B cell (primary cell): ENCODE measurements at regions not wholly inside any gene's neighbourhood (a gene's known extent, or its start where the extent isn't known, plus 50 kb on each side); places are given as distances from the start of the nearest gene placed in this dataset.

Experiments used
- ATAC-seq: fragments of 200-7000 bp; cut with Tn5 transposase; one replicate; pipeline ENCODE4 v1.10.0; 2021; ENCODE audit warnings: low read depth, mild to moderate bottlenecking, moderate number of reproducible peaks, moderate library complexity
- CTCF ChIA-PET: fragments of 350-600 bp; sonication (Branson Sonifier 250); formaldehyde crosslinking; loops from one replicate; lab custom pipeline; 2021; ENCODE audit warnings: antibody characterized with exemption, inconsistent platforms; lab: Charles Lee
- POLR2A ChIA-PET: fragments of 350-600 bp; sonication (Branson Sonifier 250); formaldehyde crosslinking; loops from one replicate; lab custom pipeline; 2021; ENCODE audit warnings: antibody characterized with exemption; lab: Charles Lee
- DNase-seq: peaks from one replicate; pipeline ENCODE4 v3.0.0; 2013
- H2AFZ ChIP-seq: 2 replicates; pipeline ENCODE4 v1.6.1; 2012; ENCODE audit warnings: mild to moderate bottlenecking, low read depth, low read length; ENCODE audit not compliant: insufficient read depth, poor library complexity, severe bottlenecking
- H3K27ac ChIP-seq, 2 donors: 1 replicate in 1 of 2; 2 replicates in 1 of 2; pipeline ENCODE4 v1.5.1; 2012 to 2013; ENCODE audit warnings: low read length in 2 of 2, mild to moderate bottlenecking in 2 of 2, moderate library complexity in 1 of 2
- H3K27me3 ChIP-seq, 4 experiments: fragments of 200-600 bp in 1 of 4; sonication (generic) in 1 of 4; replicated peaks in 1 of 4; 1 replicate in 2 of 4; 2 replicates in 2 of 4; pipeline versions ENCODE4 v1.6.1 to v1.7.0; 2013 to 2016; ENCODE audit warnings: low read length in 3 of 4, mild to moderate bottlenecking in 2 of 4, mixed read lengths in 1 of 4, moderate library complexity in 1 of 4; ENCODE audit not compliant: insufficient read depth in 4 of 4, control insufficient read depth in 3 of 4; ENCODE audit errors: control extremely low read depth in 1 of 4
- H3K36me3 ChIP-seq, 2 experiments: replicated peaks in 1 of 2; 1 replicate in 1 of 2; 2 replicates in 1 of 2; pipeline versions ENCODE4 v1.6.1 to v1.7.1; 2013; ENCODE audit warnings: low read length in 1 of 2; ENCODE audit not compliant: insufficient read depth in 2 of 2, control insufficient read depth in 1 of 2; ENCODE audit errors: control extremely low read depth in 1 of 2, extremely low read depth in 1 of 2
- H3K4me1 ChIP-seq, 2 donors: fragments of 200-600 bp in 1 of 2; sonication (generic) in 1 of 2; 1 replicate in 1 of 2; 2 replicates in 1 of 2; pipeline versions ENCODE4 v1.5.1 to v1.6.1; 2013 to 2017; ENCODE audit warnings: low read length in 2 of 2; ENCODE audit not compliant: control insufficient read depth in 2 of 2, insufficient read depth in 2 of 2
- H3K4me2 ChIP-seq: replicated peaks from 2 replicates; pipeline ENCODE3; 2012; ENCODE audit warnings: mild to moderate bottlenecking, low read depth, low read length; ENCODE audit not compliant: poor library complexity, severe bottlenecking
- H3K4me3 ChIP-seq, 5 experiments: fragments of 200-600 bp in 1 of 5; sonication (generic) in 1 of 5; 1 replicate in 3 of 5; 2 replicates in 2 of 5; pipeline versions ENCODE4 v1.5.1 to v1.7.0; 2011 to 2016; ENCODE audit warnings: low read length in 4 of 5, mild to moderate bottlenecking in 4 of 5, low read depth in 2 of 5, control low read depth in 1 of 5, moderate library complexity in 1 of 5; ENCODE audit not compliant: insufficient read depth in 1 of 5; ENCODE audit errors: control extremely low read depth in 1 of 5, extremely low read depth in 1 of 5
- H3K79me2 ChIP-seq: fragments of 200-600 bp; sonication (generic); one replicate; pipeline ENCODE4 v1.6.0; 2016; ENCODE audit warnings: low read length; ENCODE audit not compliant: control insufficient read depth, insufficient read depth
- H3K9ac ChIP-seq: fragments of 200-600 bp; sonication (generic); 2 replicates; pipeline ENCODE4 v1.6.1; 2017; ENCODE audit warnings: mild to moderate bottlenecking, low read length, moderate library complexity
- H3K9me3 ChIP-seq, 3 donors: one replicate each; pipeline versions ENCODE4 v1.6.1 to v1.7.1; 2013; ENCODE audit warnings: low read length in 2 of 3; ENCODE audit not compliant: control insufficient read depth in 2 of 3, insufficient read depth in 1 of 3; ENCODE audit errors: control extremely low read depth in 1 of 3
- H4K20me1 ChIP-seq: 2 replicates; pipeline ENCODE4 v1.6.0; 2012; ENCODE audit warnings: mild to moderate bottlenecking, low read length; ENCODE audit not compliant: insufficient read depth, control insufficient read depth, poor library complexity, severe bottlenecking
- H3K27ac Mint-ChIP-seq: one replicate; pipeline ENCODE4 v1.8.0; 2021; ENCODE audit warnings: mixed read lengths
- H3K27me3 Mint-ChIP-seq: one replicate; pipeline ENCODE4 v1.8.0; 2021; ENCODE audit warnings: mixed read lengths
- H3K4me1 Mint-ChIP-seq: one replicate; pipeline ENCODE4 v1.8.0; 2021; ENCODE audit warnings: mixed read lengths
- H3K4me3 Mint-ChIP-seq: one replicate; pipeline ENCODE4 v1.8.0; 2021; ENCODE audit warnings: mixed read lengths
- H3K9me3 Mint-ChIP-seq: one replicate; pipeline ENCODE4 v1.8.0; 2022; ENCODE audit warnings: mixed read lengths; ENCODE audit not compliant: insufficient read depth
- EZH2 ChIP-seq: IDR thresholded peaks from 2 replicates; pipeline ENCODE4 v1.6.1; 2012; ENCODE audit warnings: borderline replicate concordance, low read depth, mild to moderate bottlenecking, moderate library complexity, low read length; ENCODE audit not compliant: insufficient read depth, poor library complexity, severe bottlenecking
- WGBS: methylation state at CpG from one replicate; pipeline ENCODE4 v1.1.5; 2013; ENCODE audit warnings: missing lambda C conversion rate; ENCODE audit not compliant: insufficient coverage; 5-methylcytosine and 5-hydroxymethylcytosine counted together
- intact Hi-C: fragments of 100-400 bp; cut with micrococcal nuclease; formaldehyde crosslinking; loops from one replicate; pipeline ENCODE4 v1.10.0; 2022
- TF ChIP-seq, protein P1 (sequence below): fragments of 200-600 bp; IDR thresholded peaks from one replicate; pipeline ENCODE4 v1.8.0; 2022; ENCODE audit warnings: antibody characterized with exemption, mild to moderate bottlenecking

DNA sequence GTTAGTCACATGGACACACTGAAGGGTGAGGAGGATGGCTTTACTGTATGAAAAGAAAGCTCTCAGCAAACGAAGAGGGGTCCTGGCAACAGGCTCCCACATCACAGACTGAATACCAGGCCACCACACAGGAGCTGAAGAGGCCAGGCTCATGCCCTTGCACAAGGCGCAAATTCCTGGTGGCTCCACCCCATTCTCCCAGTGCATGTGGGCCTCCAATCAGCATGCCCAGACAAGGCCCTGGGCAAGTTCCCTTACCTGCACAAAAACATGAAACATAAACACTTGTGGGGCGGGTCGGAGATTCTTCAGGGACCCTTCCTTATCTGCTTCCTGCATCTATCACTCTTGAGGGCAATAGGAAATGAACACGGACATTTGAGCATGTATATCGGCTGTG is 935.8 kb upstream of the EDIL3 start:
- 90% methylated on average over 2 of the region's 6 CpGs for WGBS
- H3K4me1 ChIP-seq: no peaks in the 10 kb centered on the region
- TF ChIP-seq, protein P1, sequence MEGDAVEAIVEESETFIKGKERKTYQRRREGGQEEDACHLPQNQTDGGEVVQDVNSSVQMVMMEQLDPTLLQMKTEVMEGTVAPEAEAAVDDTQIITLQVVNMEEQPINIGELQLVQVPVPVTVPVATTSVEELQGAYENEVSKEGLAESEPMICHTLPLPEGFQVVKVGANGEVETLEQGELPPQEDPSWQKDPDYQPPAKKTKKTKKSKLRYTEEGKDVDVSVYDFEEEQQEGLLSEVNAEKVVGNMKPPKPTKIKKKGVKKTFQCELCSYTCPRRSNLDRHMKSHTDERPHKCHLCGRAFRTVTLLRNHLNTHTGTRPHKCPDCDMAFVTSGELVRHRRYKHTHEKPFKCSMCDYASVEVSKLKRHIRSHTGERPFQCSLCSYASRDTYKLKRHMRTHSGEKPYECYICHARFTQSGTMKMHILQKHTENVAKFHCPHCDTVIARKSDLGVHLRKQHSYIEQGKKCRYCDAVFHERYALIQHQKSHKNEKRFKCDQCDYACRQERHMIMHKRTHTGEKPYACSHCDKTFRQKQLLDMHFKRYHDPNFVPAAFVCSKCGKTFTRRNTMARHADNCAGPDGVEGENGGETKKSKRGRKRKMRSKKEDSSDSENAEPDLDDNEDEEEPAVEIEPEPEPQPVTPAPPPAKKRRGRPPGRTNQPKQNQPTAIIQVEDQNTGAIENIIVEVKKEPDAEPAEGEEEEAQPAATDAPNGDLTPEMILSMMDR: no peak
- no peak for TF ChIP-seq EZH2
- no peaks in the 10 kb centered on the region for H3K79me2 ChIP-seq
- no peaks in the 10 kb centered on the region for H4K20me1 ChIP-seq
- no peak overlapping the region for H3K27ac ChIP-seq
- H3K4me3 ChIP-seq: no peak overlapping the region
- no peak for ATAC-seq
- no peak overlapping the region for H3K9ac ChIP-seq
- H3K4me3 Mint-ChIP-seq: no peak overlapping the region
- H3K4me2 ChIP-seq: no peak overlapping the region
- CTCF ChIA-PET: no interaction called here
- H3K36me3 ChIP-seq: no peaks in the 10 kb centered on the region
- no peaks in the 10 kb centered on the region for H3K27me3 Mint-ChIP-seq
- DNase-seq: no peak
- intact Hi-C loops: no loop called here
- no peak overlapping the region for H3K27ac Mint-ChIP-seq
- POLR2A ChIA-PET: no interaction called here
- H2AFZ ChIP-seq: no peak overlapping the region
- no peaks in the 10 kb centered on the region for H3K27me3 ChIP-seq
- no peaks in the 10 kb centered on the region for H3K9me3 ChIP-seq
- H3K4me1 Mint-ChIP-seq: no peaks in the 10 kb centered on the region
- H3K9me3 Mint-ChIP-seq: no peaks in the 10 kb centered on the region

DNA sequence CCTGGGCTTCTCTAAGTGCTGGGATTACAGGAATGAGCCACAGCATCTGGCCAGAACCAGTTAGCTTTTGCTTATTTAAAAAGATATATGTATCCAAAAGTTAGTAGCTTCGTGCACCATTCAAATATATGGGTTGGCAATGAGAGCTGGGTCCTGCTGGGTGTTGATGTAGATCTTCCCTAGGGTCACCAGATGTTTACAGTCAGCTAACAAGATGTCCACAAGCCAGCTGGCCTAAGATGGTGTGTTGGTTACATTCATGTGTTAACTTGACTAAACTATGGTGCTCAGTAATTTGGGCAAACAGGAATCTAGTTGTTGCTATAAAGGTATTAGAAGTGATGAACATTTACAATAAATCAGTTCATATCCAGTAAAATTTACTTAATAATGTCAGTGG is 948.6 kb upstream of the EDIL3 start:
- Mint-ChIP-seq H3K4me1 (no peaks in the 10 kb centered on the region), H3K27me3 (no peaks in the 10 kb centered on the region), H3K9me3 (no peaks in the 10 kb centered on the region), H3K27ac (no peak overlapping the region), H3K4me3 (no peak overlapping the region)
- Histone ChIP-seq H3K4me2 (no peak overlapping the region), H3K4me1 (no peaks in the 10 kb centered on the region), H3K9me3 (no peaks in the 10 kb centered on the region), H3K9ac (no peak overlapping the region), H3K4me3 (no peak overlapping the region), H4K20me1 (no peaks in the 10 kb centered on the region), H2AFZ (no peak overlapping the region), H3K27me3 (no peaks in the 10 kb centered on the region), H3K79me2 (no peaks in the 10 kb centered on the region), H3K27ac (no peak overlapping the region), H3K36me3 (no peaks in the 10 kb centered on the region)
- ATAC-seq (no peak), DNase-seq (no peak)
- CTCF ChIA-PET: no interaction called here
- no peak for TF ChIP-seq EZH2
- TF ChIP-seq, protein P1: no peak
- POLR2A ChIA-PET: no interaction called here
- intact Hi-C loops: no loop called here
- WGBS: no CpG with 5 or more reads among the region's 1 CpG
